Ovary (tissue), 7 donors: ENCODE measurements at regions not wholly inside any gene's neighbourhood (a gene's known extent, or its start where the extent isn't known, plus 50 kb on each side); places are given as distances from the start of the nearest gene placed in this dataset.
A peak's percentile ranks its signal among the peaks of the same experiment; 100 is the strongest.

ENCODE experiments used
- DNase-seq, 5 donors: peaks; one replicate each; pipeline ENCODE4 v3.0.0-alpha.2; 2019 to 2020
- H3K27ac ChIP-seq, 2 donors: fragments of 200-600 bp; one replicate each; pipeline versions ENCODE4 v1.5.1 to v1.8.0; 2019 to 2022
- H3K27me3 ChIP-seq: fragments of 200-600 bp; one replicate; pipeline ENCODE4 v1.8.0; 2022
- H3K36me3 ChIP-seq: fragments of 200-600 bp; sonication (generic); one replicate; pipeline ENCODE4 v1.5.1; 2019
- H3K4me1 ChIP-seq: one replicate; pipeline ENCODE4 v1.8.1; 2013; ENCODE audit warnings: mild to moderate bottlenecking, moderate library complexity; ENCODE audit not compliant: insufficient read depth
- H3K4me3 ChIP-seq: fragments of 200-600 bp; sonication (generic); one replicate; pipeline ENCODE4 v1.5.1; 2017
- H3K9me3 ChIP-seq, 2 donors: fragments of 200-600 bp in 1 of 2; sonication (generic) in 1 of 2; one replicate each; pipeline versions ENCODE4 v1.5.1 to v1.8.1; 2013 to 2019; ENCODE audit warnings: mild to moderate bottlenecking in 1 of 2, moderate library complexity in 1 of 2
- CTCF ChIP-seq, 3 donors: fragments of 450-650 bp in 2 of 3; fragments of 200-600 bp in 1 of 3; IDR thresholded peaks; one replicate each; pipeline versions ENCODE4 v1.5.1 to v1.8.0; 2016 to 2022; ENCODE audit warnings: antibody characterized with exemption in 3 of 3, mild to moderate bottlenecking in 1 of 3
- EP300 ChIP-seq: sonication (generic); formaldehyde crosslinking; IDR thresholded peaks from one replicate; pipeline ENCODE4 v1.6.1; 2017; ENCODE audit warnings: antibody characterized with exemption
- POLR2A ChIP-seq: fragments of 450-650 bp; IDR thresholded peaks from one replicate; pipeline ENCODE4 v1.6.1; 2017; ENCODE audit warnings: antibody characterized with exemption, mild to moderate bottlenecking, moderate library complexity
- WGBS, 3 donors: extraction: QIAGEN DNeasy Blood & Tissue Kit in 1 of 3; methylation state at CpG; one replicate each; pipeline versions ENCODE4 v1.1.5 to v1.1.7; 2013 to 2017; 5-methylcytosine and 5-hydroxymethylcytosine counted together
- intact Hi-C, 4 donors: fragments of 100-400 bp; cut with DNase I; formaldehyde crosslinking; loops; one replicate each; pipeline versions ENCODE4 v1.11.0 to v1.15.1; 2022 to 2023
- donor health status: DM: no; HTN: no; CAD: no; lungs with moderate emphysema.
- donor health status: DM: no; HTN: no; CAD: no.
- donor health status: Bipolar disorder and iron deficiency.
- donor health status: DM: no; HTN: no; CAD: no.
- donor health status: DM: yes; HTN: yes; CAD: no.

- no peak overlapping the region for H3K4me3 ChIP-seq
- no peak overlapping the region for H3K27ac ChIP-seq
- intact Hi-C loops: no loop called here
- H3K4me1 ChIP-seq: no peaks in the 10 kb centered on the region
- 54 to 73% (median 72%) methylated on average over 11 of the region's 11 CpGs for WGBS, 3 donors
- TF ChIP-seq POLR2A: no peak
- no peak for TF ChIP-seq EP300
- no peak for TF ChIP-seq CTCF (IDR thresholded peaks at IDR 0.05)
- no peaks in the 10 kb centered on the region for H3K36me3 ChIP-seq
- no peaks in the 10 kb centered on the region for H3K27me3 ChIP-seq
- H3K9me3 ChIP-seq: no peaks in the 10 kb centered on the region
- DNase-seq: peak in 3 of 5 donors; percentile 23 to 50 (median 42)
Measured at GRCh38 chr14:101196795-101197590, 293.5 kb upstream of the RTL1 start.

GRCh38 chr14:101197595-101198397 lies 294.3 kb upstream of the RTL1 start:
- TF ChIP-seq CTCF (IDR thresholded peaks at IDR 0.05): no peak
- TF ChIP-seq POLR2A: no peak
- no peak for TF ChIP-seq EP300
- intact Hi-C loops: no loop called here
- no peaks in the 10 kb centered on the region for H3K36me3 ChIP-seq
- H3K27me3 ChIP-seq: no peaks in the 10 kb centered on the region
- H3K4me3 ChIP-seq: no peak overlapping the region
- DNase-seq: peak in 3 of 5 donors; percentile 4 to 24 (median 11)
- H3K9me3 ChIP-seq: no peaks in the 10 kb centered on the region
- H3K27ac ChIP-seq: no peak overlapping the region
- 85 to 90% (median 87%) methylated on average over 17 to 18 of the region's 18 CpGs for WGBS, 3 donors
- H3K4me1 ChIP-seq: no peaks in the 10 kb centered on the region

- no peaks in the 10 kb centered on the region for H3K36me3 ChIP-seq
- no peak overlapping the region for H3K27ac ChIP-seq
- TF ChIP-seq POLR2A (no peak), CTCF (IDR thresholded peaks at IDR 0.05) (no peak), EP300 (no peak)
- no peak overlapping the region for H3K4me3 ChIP-seq
- H3K9me3 ChIP-seq: no peaks in the 10 kb centered on the region
- peak in 1 of 5 donors; percentile 1 for DNase-seq
- intact Hi-C loops: no loop called here
- 91 to 96% (median 95%) methylated on average over 15 to 16 of the region's 16 CpGs for WGBS, 3 donors
- no peaks in the 10 kb centered on the region for H3K27me3 ChIP-seq
- no peaks in the 10 kb centered on the region for H3K4me1 ChIP-seq
Measured at GRCh38 chr14:101198398-101199027, 295.0 kb upstream of the RTL1 start.

- H3K27ac ChIP-seq: no peak overlapping the region
- no peaks in the 10 kb centered on the region for H3K9me3 ChIP-seq
- intact Hi-C loops: no loop called here
- H3K27me3 ChIP-seq: no peaks in the 10 kb centered on the region
- WGBS, 3 donors: 79 to 87% (median 80%) methylated on average over 17 of the region's 17 CpGs
- no peaks in the 10 kb centered on the region for H3K36me3 ChIP-seq
- TF ChIP-seq EP300 (no peak), CTCF (IDR thresholded peaks at IDR 0.05) (no peak), POLR2A (no peak)
- H3K4me3 ChIP-seq: no peak overlapping the region
- peak in 1 of 5 donors; percentile 2 for DNase-seq
- no peaks in the 10 kb centered on the region for H3K4me1 ChIP-seq
Measured at GRCh38 chr14:101199028-101199770, 295.7 kb upstream of the RTL1 start.
